ENCODE measurements at regions not wholly inside any gene's neighbourhood (a gene's known extent, or its start where the extent isn't known, plus 50 kb on each side); places are given as distances from the start of the nearest gene placed in this dataset.

DNA sequence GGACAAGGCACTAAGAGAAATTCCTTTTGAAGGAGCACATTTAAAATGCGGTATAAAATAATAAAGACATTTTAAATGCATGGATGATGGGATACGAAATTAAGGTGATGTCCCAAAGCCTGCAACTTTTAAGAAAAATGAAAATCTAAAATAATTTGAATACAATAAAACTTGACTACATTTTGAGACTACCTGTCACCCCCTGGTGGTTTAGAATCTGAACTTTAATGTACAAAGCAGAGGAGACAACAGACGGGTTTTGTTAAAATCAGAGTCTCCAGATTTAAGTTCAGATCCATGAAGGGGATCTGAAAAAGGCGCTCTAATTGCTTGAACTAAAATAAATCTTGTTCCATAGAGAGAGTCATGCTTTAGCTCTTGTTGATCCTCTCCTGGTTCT lies 1129.3 kb upstream of the PCDH20 start:
- no peak overlapping the region for H3K4me3 ChIP-seq (ENCODE audit: insufficient read length, low read depth)
- TF ChIP-seq YY1 (IDR thresholded peaks at IDR 0.05; ENCODE audit: insufficient read depth, insufficient read length) (no peak), SUZ12 (IDR thresholded peaks at IDR 0.05; ENCODE audit: extremely low read depth, insufficient read depth, insufficient read length) (no peak)

DNA sequence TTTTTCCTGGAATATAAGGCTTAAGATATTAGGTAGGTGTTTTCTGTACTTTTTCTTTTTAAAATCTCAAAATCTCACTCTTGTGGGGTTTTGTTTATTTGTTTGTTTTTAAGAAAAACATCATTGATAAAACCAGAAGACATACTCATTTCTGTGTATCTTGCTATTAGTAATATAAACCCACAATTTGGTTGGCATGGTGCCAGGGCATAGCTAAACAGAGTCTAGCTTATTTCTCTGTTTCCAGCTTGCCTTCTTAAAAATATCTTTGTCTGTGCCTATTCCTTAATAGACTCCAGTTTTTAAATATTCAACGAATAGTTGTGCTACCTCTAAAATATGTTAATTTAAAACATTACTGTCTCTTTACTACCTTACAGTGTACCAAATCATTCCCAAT lies 1121.9 kb upstream of the PCDH20 start:
- Histone ChIP-seq H3K36me3 (ENCODE audit: insufficient read depth, insufficient read length, low read length) (no peaks in the 10 kb centered on the region), H3K4me3 (ENCODE audit: insufficient read length, low read depth) (no peak overlapping the region), H3K27me3 (ENCODE audit: insufficient read depth, insufficient read length) (no peaks in the 10 kb centered on the region), H3K4me1 (ENCODE audit: insufficient read depth, insufficient read length) (no peaks in the 10 kb centered on the region), H3K9me3 (ENCODE audit: insufficient read depth, low read length) (no peaks in the 10 kb centered on the region), H3K9ac (ENCODE audit: insufficient read length, low read depth) (no peak overlapping the region)
- no peak for DNase-seq (ENCODE audit: low read depth, low spot score)
- TF ChIP-seq SUZ12 (IDR thresholded peaks at IDR 0.05; ENCODE audit: extremely low read depth, insufficient read depth, insufficient read length) (no peak), ZNF274 (IDR thresholded peaks at IDR 0.05; ENCODE audit: low read depth, low read length) (no peak), YY1 (IDR thresholded peaks at IDR 0.05; ENCODE audit: insufficient read depth, insufficient read length) (no peak)

More for the DNA sequence above, 1129.3 kb upstream of the PCDH20 start:
- no peaks in the 10 kb centered on the region for H3K9me3 ChIP-seq (ENCODE audit: insufficient read depth, low read length)
- H3K27me3 ChIP-seq (ENCODE audit: insufficient read depth, insufficient read length) = no peaks in the 10 kb centered on the region
- no peak overlapping the region for H3K9ac ChIP-seq (ENCODE audit: insufficient read length, low read depth)
- H3K4me1 ChIP-seq (ENCODE audit: insufficient read depth, insufficient read length) = no peaks in the 10 kb centered on the region
- no peaks in the 10 kb centered on the region for H3K36me3 ChIP-seq (ENCODE audit: insufficient read depth, insufficient read length, low read length)
- DNase-seq (ENCODE audit: low read depth, low spot score) = no peak

DNA sequence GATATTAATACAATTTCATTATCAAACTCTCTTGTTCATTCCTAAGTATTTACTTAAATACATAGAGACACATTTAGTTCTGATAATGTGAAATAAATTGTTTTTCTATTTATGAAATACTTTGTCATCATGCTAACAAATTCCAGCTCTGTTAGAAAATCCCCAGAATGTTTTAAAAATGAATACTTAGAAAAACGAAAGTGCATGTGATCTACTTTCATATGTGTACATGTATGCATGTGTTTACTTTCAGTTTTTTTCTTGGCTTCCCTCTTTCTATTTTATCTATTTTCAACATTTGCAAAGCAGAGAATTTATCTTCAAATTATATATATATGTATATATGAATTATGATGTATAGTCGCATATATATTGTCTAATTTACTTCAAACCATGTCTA lies 1110.0 kb upstream of the PCDH20 start:
- no peak overlapping the region for H3K9ac ChIP-seq (ENCODE audit: insufficient read length, low read depth)
- H3K36me3 ChIP-seq (ENCODE audit: insufficient read depth, insufficient read length, low read length) = no peaks in the 10 kb centered on the region
- H3K9me3 ChIP-seq (ENCODE audit: insufficient read depth, low read length) = no peaks in the 10 kb centered on the region
- TF ChIP-seq ZNF274 (IDR thresholded peaks at IDR 0.05; ENCODE audit: low read depth, low read length) (no peak), SUZ12 (IDR thresholded peaks at IDR 0.05; ENCODE audit: extremely low read depth, insufficient read depth, insufficient read length) (no peak)
- no peaks in the 10 kb centered on the region for H3K4me1 ChIP-seq (ENCODE audit: insufficient read depth, insufficient read length)
- no peak for DNase-seq (ENCODE audit: low read depth, low spot score)
- H3K4me3 ChIP-seq (ENCODE audit: insufficient read length, low read depth) = no peak overlapping the region
- no peaks in the 10 kb centered on the region for H3K27me3 ChIP-seq (ENCODE audit: insufficient read depth, insufficient read length)

DNA sequence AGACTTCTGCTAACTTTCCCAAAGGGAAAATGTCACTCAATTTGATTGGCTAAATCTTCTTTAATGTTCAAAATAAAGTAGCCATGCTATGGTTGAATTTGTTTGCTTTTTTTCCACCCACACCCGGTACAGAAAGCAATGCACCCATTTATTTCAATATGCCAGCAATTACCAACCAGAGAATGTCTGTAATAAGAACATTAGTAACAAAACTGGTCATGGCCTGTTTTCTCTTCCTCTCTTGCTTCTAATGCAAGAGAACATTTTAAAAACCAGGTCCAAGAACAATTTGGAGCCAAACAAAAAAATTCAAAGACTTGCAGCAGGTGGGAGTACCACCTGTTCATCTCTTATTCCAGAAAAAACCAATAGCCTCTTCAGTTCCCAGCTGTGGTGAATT lies 1108.8 kb upstream of the PCDH20 start:
- no peaks in the 10 kb centered on the region for H3K9me3 ChIP-seq (ENCODE audit: insufficient read depth, low read length)
- DNase-seq (ENCODE audit: low read depth, low spot score) = no peak
- no peak overlapping the region for H3K9ac ChIP-seq (ENCODE audit: insufficient read length, low read depth)
- no peak overlapping the region for H3K4me3 ChIP-seq (ENCODE audit: insufficient read length, low read depth)
- TF ChIP-seq SUZ12 (IDR thresholded peaks at IDR 0.05; ENCODE audit: extremely low read depth, insufficient read depth, insufficient read length) (no peak), ZNF274 (IDR thresholded peaks at IDR 0.05; ENCODE audit: low read depth, low read length) (no peak), YY1 (IDR thresholded peaks at IDR 0.05; ENCODE audit: insufficient read depth, insufficient read length) (no peak)
- no peaks in the 10 kb centered on the region for H3K36me3 ChIP-seq (ENCODE audit: insufficient read depth, insufficient read length, low read length)
- H3K4me1 ChIP-seq (ENCODE audit: insufficient read depth, insufficient read length) = no peaks in the 10 kb centered on the region
- H3K27me3 ChIP-seq (ENCODE audit: insufficient read depth, insufficient read length) = no peaks in the 10 kb centered on the region

DNA sequence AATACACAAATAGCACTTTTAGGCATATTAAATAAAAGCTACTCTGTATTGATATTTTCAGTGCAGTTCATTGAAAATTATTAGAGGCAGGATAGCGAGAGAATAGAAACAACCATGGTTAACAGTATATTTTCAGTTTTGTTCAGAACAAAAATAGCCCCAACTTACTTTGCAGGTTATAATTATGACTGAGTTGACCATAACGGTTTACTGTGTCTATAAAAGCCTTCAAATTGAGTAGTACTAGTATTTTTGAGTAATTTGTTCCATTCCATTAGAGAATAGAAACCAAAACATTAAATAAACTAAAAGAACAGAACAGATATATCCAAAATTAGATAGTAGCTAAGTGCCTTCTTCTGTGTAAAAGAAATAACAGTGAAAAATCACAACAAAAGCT lies 1108.4 kb upstream of the PCDH20 start:
- Histone ChIP-seq H3K36me3 (ENCODE audit: insufficient read depth, insufficient read length, low read length) (no peaks in the 10 kb centered on the region), H3K4me1 (ENCODE audit: insufficient read depth, insufficient read length) (no peaks in the 10 kb centered on the region), H3K9me3 (ENCODE audit: insufficient read depth, low read length) (no peaks in the 10 kb centered on the region), H3K27me3 (ENCODE audit: insufficient read depth, insufficient read length) (no peaks in the 10 kb centered on the region), H3K4me3 (ENCODE audit: insufficient read length, low read depth) (no peak overlapping the region), H3K9ac (ENCODE audit: insufficient read length, low read depth) (no peak overlapping the region)
- no peak for DNase-seq (ENCODE audit: low read depth, low spot score)
- TF ChIP-seq YY1 (IDR thresholded peaks at IDR 0.05; ENCODE audit: insufficient read depth, insufficient read length) (no peak), SUZ12 (IDR thresholded peaks at IDR 0.05; ENCODE audit: extremely low read depth, insufficient read depth, insufficient read length) (no peak), ZNF274 (IDR thresholded peaks at IDR 0.05; ENCODE audit: low read depth, low read length) (no peak)

DNA sequence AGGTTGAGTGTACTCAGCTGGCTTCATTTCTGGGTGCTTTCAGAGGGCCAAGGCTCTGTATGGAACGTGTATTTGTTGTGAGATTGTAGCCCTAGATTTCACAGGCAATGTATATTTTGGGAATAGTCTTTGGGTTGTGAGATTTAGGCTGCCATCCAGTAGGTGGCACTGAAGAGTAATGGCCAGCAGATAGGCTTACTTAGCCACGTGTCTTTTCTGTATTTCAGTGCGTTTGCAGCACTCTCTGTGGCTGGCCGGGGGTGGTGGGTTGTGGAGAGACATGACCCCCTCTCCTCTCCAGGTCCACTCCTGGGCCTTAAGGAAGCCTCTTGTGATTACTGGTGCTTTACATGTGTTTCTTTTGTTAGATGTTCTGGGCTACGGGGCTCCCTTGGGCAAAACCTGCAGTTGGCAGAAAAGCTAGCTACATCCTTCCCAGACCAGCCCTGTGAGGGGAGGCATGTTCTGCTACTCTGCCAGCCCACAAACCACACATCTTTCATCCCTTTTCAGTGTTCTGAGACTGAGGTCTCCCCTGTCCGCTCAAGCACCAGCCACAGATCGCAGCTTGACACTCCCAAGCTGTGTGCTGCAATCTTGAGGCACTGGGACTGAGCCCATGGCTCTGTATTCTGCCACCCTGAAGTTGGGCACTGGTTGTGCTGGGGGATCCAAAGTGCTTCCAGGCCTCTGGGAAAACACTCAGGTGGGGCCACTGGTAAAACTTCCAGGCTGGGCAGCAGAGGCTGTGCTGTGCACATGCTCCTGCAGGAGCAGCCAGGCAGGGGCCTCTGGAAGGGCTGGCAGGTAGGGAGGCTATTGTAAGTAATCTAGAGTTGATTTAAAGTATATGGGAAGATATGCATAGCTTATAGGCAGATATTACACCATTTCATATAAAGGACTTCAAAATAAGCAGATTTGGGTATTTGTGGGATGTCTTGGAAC lies 1096.8 kb upstream of the PCDH20 start:
- Histone ChIP-seq H3K4me3 (ENCODE audit: insufficient read length, low read depth) (no peak overlapping the region), H3K9ac (ENCODE audit: insufficient read length, low read depth) (no peak overlapping the region)
- DNase-seq (ENCODE audit: low read depth, low spot score) = peak; percentile 28

DNA sequence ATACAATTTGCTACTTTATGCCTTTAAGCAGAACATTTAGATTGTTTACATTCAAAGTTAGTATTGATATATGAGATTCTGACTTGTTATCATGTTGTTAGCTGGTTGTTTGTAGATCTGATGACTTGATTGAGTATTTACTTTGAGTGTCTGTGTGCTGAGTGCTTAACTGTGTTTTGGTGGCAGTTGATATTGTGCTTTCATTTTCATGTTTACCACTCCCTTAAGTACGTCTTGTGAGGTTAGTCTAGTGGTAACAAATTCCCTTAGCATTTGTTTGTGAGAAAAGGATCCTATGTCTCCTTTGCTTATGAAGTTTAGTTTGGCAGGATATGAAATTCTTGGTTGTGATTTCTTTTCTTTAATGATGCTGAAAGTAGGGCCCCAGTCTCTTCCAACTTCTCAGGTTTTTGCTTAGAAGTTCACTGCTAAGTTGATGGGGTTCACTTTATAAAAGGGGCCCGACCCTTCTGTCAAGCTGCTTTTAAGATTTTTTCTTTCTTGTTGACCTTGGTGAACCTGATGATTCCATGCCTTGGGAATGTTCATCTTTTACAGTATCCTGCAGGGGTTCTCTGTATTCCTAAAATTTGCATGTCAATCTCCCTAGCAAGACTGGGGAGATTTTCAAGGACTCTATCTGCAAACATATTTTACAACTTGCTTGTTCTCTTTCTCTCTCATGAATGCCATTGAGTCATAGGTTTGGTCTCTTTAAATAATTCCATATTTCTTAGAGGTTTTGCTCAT lies 1095.4 kb upstream of the PCDH20 start:
- Histone ChIP-seq H3K4me1 (ENCODE audit: insufficient read depth, insufficient read length) (no peaks in the 10 kb centered on the region), H3K4me3 (ENCODE audit: insufficient read length, low read depth) (no peak overlapping the region), H3K9ac (ENCODE audit: insufficient read length, low read depth) (no peak overlapping the region), H3K9me3 (ENCODE audit: insufficient read depth, low read length) (no peaks in the 10 kb centered on the region), H3K36me3 (ENCODE audit: insufficient read depth, insufficient read length, low read length) (no peaks in the 10 kb centered on the region), H3K27me3 (ENCODE audit: insufficient read depth, insufficient read length) (no peaks in the 10 kb centered on the region)
- TF ChIP-seq SUZ12 (IDR thresholded peaks at IDR 0.05; ENCODE audit: extremely low read depth, insufficient read depth, insufficient read length) = no peak
- TF ChIP-seq YY1 (IDR thresholded peaks at IDR 0.05; ENCODE audit: insufficient read depth, insufficient read length) = no peak
- no peak for TF ChIP-seq ZNF274 (IDR thresholded peaks at IDR 0.05; ENCODE audit: low read depth, low read length)
- peak; percentile 51 for DNase-seq (ENCODE audit: low read depth, low spot score)

More for the DNA sequence above, 1096.8 kb upstream of the PCDH20 start:
- Histone ChIP-seq H3K27me3 (ENCODE audit: insufficient read depth, insufficient read length) (no peaks in the 10 kb centered on the region), H3K36me3 (ENCODE audit: insufficient read depth, insufficient read length, low read length) (no peaks in the 10 kb centered on the region), H3K4me1 (ENCODE audit: insufficient read depth, insufficient read length) (no peaks in the 10 kb centered on the region), H3K9me3 (ENCODE audit: insufficient read depth, low read length) (no peaks in the 10 kb centered on the region)
- TF ChIP-seq ZNF274 (IDR thresholded peaks at IDR 0.05; ENCODE audit: low read depth, low read length) = no peak
- TF ChIP-seq YY1 (IDR thresholded peaks at IDR 0.05; ENCODE audit: insufficient read depth, insufficient read length) = no peak
- TF ChIP-seq SUZ12 (IDR thresholded peaks at IDR 0.05; ENCODE audit: extremely low read depth, insufficient read depth, insufficient read length) = no peak
